ENCODE measurements at regions not wholly inside any gene's neighbourhood (a gene's known extent, or its start where the extent isn't known, plus 50 kb on each side); places are given as distances from the start of the nearest gene placed in this dataset.

DNA sequence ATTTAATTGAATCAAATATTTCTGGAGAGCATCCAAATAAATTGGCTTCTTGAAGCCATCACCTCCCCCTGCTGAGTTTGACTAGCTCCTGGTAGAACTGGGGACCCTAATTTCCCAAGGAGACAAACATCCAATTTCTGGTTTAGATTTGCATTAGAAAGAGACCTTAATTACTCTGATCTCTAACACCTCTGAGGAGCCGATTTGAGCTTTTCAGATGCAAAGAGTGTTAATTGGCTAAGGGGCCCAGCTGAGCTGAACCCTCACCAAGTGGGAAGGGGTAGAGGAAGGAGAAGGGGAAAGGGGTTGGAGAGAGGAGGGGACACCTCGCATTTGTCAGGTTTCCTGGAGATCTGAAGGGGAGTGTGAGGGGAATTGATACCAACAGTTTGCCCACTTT lies 145.4 kb upstream of the SHB start:
- Histone ChIP-seq H3K4me1 (no peaks in the 10 kb centered on the region), H3K9me3 (no peaks in the 10 kb centered on the region), H3K27me3 (no peaks in the 10 kb centered on the region), H3K27ac (no peak overlapping the region), H3K4me3 (no peak overlapping the region), H3K36me3 (no peaks in the 10 kb centered on the region)
- intact Hi-C loops (cut with DNase I; ENCODE audit: low total_unique reads), result no loop called here
- no peak for DNase-seq (ENCODE audit: low spot score in 2 of 2)
- TF ChIP-seq POLR2A (IDR thresholded peaks at IDR 0.05) (no peak), POLR2AphosphoS5 (IDR thresholded peaks at IDR 0.05) (no peak)
- TF ChIP-seq, protein P1, sequence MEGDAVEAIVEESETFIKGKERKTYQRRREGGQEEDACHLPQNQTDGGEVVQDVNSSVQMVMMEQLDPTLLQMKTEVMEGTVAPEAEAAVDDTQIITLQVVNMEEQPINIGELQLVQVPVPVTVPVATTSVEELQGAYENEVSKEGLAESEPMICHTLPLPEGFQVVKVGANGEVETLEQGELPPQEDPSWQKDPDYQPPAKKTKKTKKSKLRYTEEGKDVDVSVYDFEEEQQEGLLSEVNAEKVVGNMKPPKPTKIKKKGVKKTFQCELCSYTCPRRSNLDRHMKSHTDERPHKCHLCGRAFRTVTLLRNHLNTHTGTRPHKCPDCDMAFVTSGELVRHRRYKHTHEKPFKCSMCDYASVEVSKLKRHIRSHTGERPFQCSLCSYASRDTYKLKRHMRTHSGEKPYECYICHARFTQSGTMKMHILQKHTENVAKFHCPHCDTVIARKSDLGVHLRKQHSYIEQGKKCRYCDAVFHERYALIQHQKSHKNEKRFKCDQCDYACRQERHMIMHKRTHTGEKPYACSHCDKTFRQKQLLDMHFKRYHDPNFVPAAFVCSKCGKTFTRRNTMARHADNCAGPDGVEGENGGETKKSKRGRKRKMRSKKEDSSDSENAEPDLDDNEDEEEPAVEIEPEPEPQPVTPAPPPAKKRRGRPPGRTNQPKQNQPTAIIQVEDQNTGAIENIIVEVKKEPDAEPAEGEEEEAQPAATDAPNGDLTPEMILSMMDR (IDR thresholded peaks at IDR 0.05), result no peak

DNA sequence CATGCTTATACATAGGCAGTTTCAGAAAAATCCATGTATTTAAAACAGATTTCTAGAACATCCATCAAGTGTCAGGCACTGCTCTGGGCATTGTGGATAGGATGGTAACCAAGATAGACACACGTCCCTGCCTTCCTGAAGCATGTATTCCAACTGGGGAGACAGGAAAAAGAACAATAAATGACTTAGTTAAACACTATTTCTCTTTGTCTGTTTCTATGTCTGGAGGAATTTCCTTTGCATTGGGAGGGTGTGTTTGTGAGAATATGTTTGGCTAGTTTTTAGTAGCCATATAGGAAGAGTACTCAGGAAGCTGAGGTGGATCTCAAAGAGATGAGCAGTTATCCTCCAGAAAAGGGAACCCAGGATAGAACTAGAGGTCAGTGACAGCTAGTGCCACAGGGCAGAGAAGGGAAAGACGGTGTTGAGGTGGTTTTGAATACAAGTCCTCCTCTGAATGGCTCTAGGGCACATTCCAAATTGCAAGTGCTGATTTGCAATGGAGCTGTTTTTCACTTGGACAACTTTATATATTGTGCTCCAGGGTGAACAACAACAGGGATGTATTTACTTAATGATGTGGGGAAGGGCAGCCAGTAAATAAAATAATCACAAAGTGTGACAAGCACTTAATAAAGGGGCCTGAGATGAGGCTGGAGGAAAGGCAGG lies 144.7 kb upstream of the SHB start:
- intact Hi-C loops (cut with DNase I; ENCODE audit: low total_unique reads), result no loop called here
- DNase-seq (ENCODE audit: low spot score in 2 of 2), result no peak
- TF ChIP-seq, protein P1 (IDR thresholded peaks at IDR 0.05), result no peak
- Histone ChIP-seq H3K4me3 (no peak overlapping the region), H3K36me3 (no peaks in the 10 kb centered on the region), H3K9me3 (no peaks in the 10 kb centered on the region), H3K4me1 (no peaks in the 10 kb centered on the region), H3K27ac (no peak overlapping the region), H3K27me3 (no peaks in the 10 kb centered on the region)

DNA sequence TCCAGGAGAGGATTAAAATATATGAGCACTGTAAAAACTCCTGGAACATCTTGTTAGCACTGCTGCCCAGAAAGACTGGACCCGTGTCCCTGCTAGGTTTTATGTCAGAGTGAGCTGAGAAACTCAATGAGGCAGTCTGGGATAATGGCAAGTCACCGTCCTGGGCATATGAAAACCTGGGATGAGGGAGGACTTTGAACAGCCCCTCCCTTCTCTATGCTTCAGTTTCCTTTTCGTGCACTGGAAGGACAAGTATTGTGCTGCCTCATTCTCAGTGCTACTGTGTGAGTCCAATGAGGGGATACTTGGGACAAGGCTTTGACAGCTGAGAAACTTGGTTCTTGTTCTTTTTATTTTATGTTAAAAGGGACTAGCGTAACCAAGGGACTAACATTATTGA lies 143.0 kb upstream of the SHB start:
- Histone ChIP-seq H3K9me3 (no peaks in the 10 kb centered on the region), H3K4me3 (no peak overlapping the region), H3K36me3 (no peaks in the 10 kb centered on the region), H3K27ac (no peak overlapping the region), H3K27me3 (no peaks in the 10 kb centered on the region), H3K4me1 (no peaks in the 10 kb centered on the region)
- intact Hi-C loops (cut with DNase I; ENCODE audit: low total_unique reads), result no loop called here
- TF ChIP-seq POLR2A (IDR thresholded peaks at IDR 0.05) (no peak), POLR2AphosphoS5 (IDR thresholded peaks at IDR 0.05) (no peak)
- TF ChIP-seq, protein P1 (IDR thresholded peaks at IDR 0.05), result no peak
- no peak for DNase-seq (ENCODE audit: low spot score in 2 of 2)

DNA sequence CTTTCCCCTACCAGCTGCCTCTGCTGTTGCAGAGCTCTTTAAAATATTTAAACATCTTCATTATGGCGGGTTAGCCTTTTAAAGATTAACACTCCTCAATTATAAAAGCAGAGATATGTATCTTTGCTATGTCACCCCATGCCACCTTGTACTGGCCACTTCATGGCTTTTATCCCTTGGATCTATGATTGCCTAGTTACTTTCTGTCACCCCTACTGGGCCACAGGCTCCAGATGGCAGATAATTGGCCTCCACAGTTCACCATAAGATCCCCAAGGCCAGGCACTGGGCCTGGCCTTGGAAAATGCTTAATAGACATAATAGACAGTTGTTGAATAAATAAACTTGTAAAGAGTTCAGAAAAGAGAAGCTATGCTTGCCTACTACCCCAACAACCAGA lies 142.0 kb upstream of the SHB start:
- H3K4me1 ChIP-seq, result no peaks in the 10 kb centered on the region
- no peaks in the 10 kb centered on the region for H3K9me3 ChIP-seq
- no peak for DNase-seq (ENCODE audit: low spot score in 2 of 2)
- intact Hi-C loops (cut with DNase I; ENCODE audit: low total_unique reads), result no loop called here
- no peaks in the 10 kb centered on the region for H3K27me3 ChIP-seq
- no peaks in the 10 kb centered on the region for H3K36me3 ChIP-seq
- TF ChIP-seq POLR2AphosphoS5 (IDR thresholded peaks at IDR 0.05) (no peak), POLR2A (IDR thresholded peaks at IDR 0.05) (no peak)
- TF ChIP-seq, protein P1 (IDR thresholded peaks at IDR 0.05), result no peak
- no peak overlapping the region for H3K4me3 ChIP-seq
- H3K27ac ChIP-seq, result no peak overlapping the region

DNA sequence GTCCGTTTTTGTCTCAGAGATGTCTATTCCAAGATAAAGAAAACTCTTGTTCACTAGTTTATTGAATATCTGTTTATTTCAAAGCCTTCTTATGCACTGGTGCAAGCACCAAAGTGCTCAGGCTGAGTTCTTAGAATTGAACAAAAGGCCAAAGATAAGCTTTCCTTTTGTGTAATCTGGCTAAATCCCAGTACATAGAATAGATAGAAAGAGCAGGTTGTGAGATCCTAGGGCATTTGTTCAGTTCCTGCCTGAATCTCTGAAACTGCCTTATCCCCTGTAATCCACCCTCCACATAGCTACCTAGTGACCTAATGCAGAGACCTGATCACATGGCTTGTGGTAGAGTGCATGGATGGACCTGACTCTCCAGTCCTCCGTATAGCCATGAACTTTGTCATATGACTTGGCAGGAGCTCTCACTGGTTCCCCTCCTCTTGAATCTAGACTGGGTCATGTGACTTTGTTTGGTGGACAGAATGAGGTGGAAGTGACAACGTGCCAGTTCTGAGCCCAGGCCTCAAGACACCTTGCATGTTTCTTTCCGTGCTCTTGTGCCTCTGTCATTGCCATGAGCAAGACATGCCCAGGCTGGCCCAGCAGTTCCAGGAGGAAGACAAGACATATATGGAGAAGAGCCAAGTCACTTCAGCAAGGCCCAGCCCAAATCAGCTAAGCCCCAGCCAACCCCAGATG lies 139.3 kb upstream of the SHB start:
- TF ChIP-seq POLR2AphosphoS5 (IDR thresholded peaks at IDR 0.05), result no peak
- TF ChIP-seq POLR2A (IDR thresholded peaks at IDR 0.05), result no peak
- TF ChIP-seq, protein P1 (IDR thresholded peaks at IDR 0.05), result no peak
- H3K4me3 ChIP-seq, result no peak overlapping the region
- no peaks in the 10 kb centered on the region for H3K4me1 ChIP-seq
- H3K27ac ChIP-seq, result no peak overlapping the region
- intact Hi-C loops (cut with DNase I; ENCODE audit: low total_unique reads), result no loop called here
- no peaks in the 10 kb centered on the region for H3K9me3 ChIP-seq
- no peak for DNase-seq (ENCODE audit: low spot score in 2 of 2)
- H3K36me3 ChIP-seq, result no peaks in the 10 kb centered on the region
- no peaks in the 10 kb centered on the region for H3K27me3 ChIP-seq

All from breast epithelium (tissue), 4 donors.